ENCODE measurements at regions not wholly inside any gene's neighbourhood (a gene's known extent, or its start where the extent isn't known, plus 50 kb on each side); places are given as distances from the start of the nearest gene placed in this dataset.

DNA sequence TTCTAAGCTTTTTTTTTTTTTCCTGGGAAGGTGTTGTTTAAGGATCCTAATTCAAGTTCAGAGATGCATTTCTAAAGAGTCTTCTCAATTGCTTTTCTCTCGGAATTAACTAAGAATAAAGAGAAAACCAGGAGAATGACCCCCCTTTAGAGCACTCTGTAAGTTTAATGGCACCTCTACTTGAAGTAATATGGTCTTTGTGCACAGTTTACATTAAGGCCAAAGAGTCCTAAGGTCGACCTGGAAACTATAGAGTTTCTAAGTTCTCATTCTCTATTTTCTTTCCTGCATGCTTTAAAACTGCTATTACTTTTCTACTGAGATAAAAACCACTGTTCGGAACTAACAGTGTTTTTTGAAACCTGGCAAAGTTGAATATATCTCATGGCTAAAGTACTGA, 923.1 kb upstream of the CDH10 start:
- Mint-ChIP-seq H3K4me3 (peak overlapping the region; percentile 28; the same call in 1 of the 2 replicates), H3K36me3 (peaks cover 19% of the 10 kb centered on the region), H3K4me1 (peaks cover 58% of the 10 kb centered on the region), H3K27me3 (ENCODE audit: low read depth) (peaks cover 3% of the 10 kb centered on the region), H3K27ac (no peak overlapping the region), H3K9me3 (peaks cover 27% of the 10 kb centered on the region)
- ChIA-PET CTCF (no interaction called here), POLR2A (no interaction called here)
- TF ChIP-seq ZBTB43 (CRISPR knock-in tag; IDR thresholded peaks at IDR 0.05) (no peak), ZNF512 (CRISPR knock-in tag; IDR thresholded peaks at IDR 0.05; ENCODE audit: borderline replicate concordance) (no peak), EMX1 (CRISPR knock-in tag; IDR thresholded peaks at IDR 0.05) (no peak), PRDM15 (CRISPR knock-in tag; IDR thresholded peaks at IDR 0.05) (no peak), FOXK1 (CRISPR knock-in tag; IDR thresholded peaks at IDR 0.05) (no peak), ZNF416 (CRISPR knock-in tag; IDR thresholded peaks at IDR 0.05) (no peak)
- TF ChIP-seq, protein P1, sequence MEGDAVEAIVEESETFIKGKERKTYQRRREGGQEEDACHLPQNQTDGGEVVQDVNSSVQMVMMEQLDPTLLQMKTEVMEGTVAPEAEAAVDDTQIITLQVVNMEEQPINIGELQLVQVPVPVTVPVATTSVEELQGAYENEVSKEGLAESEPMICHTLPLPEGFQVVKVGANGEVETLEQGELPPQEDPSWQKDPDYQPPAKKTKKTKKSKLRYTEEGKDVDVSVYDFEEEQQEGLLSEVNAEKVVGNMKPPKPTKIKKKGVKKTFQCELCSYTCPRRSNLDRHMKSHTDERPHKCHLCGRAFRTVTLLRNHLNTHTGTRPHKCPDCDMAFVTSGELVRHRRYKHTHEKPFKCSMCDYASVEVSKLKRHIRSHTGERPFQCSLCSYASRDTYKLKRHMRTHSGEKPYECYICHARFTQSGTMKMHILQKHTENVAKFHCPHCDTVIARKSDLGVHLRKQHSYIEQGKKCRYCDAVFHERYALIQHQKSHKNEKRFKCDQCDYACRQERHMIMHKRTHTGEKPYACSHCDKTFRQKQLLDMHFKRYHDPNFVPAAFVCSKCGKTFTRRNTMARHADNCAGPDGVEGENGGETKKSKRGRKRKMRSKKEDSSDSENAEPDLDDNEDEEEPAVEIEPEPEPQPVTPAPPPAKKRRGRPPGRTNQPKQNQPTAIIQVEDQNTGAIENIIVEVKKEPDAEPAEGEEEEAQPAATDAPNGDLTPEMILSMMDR (IDR thresholded peaks at IDR 0.05) = no peak
- TF ChIP-seq, protein P2, sequence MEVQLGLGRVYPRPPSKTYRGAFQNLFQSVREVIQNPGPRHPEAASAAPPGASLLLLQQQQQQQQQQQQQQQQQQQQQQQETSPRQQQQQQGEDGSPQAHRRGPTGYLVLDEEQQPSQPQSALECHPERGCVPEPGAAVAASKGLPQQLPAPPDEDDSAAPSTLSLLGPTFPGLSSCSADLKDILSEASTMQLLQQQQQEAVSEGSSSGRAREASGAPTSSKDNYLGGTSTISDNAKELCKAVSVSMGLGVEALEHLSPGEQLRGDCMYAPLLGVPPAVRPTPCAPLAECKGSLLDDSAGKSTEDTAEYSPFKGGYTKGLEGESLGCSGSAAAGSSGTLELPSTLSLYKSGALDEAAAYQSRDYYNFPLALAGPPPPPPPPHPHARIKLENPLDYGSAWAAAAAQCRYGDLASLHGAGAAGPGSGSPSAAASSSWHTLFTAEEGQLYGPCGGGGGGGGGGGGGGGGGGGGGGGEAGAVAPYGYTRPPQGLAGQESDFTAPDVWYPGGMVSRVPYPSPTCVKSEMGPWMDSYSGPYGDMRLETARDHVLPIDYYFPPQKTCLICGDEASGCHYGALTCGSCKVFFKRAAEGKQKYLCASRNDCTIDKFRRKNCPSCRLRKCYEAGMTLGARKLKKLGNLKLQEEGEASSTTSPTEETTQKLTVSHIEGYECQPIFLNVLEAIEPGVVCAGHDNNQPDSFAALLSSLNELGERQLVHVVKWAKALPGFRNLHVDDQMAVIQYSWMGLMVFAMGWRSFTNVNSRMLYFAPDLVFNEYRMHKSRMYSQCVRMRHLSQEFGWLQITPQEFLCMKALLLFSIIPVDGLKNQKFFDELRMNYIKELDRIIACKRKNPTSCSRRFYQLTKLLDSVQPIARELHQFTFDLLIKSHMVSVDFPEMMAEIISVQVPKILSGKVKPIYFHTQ (CRISPR knock-in tag; IDR thresholded peaks at IDR 0.05) = no peak
- no peak for ATAC-seq
- DNase-seq (ENCODE audit: low spot score) = no peak

- TF ChIP-seq ARID4B (CRISPR knock-in tag; IDR thresholded peaks at IDR 0.05; ENCODE audit: borderline replicate concordance) (no peak), ATF6 (CRISPR knock-in tag; IDR thresholded peaks at IDR 0.05) (no peak)
- ATAC-seq = no peak
- Mint-ChIP-seq H3K4me1 (peaks cover 20% of the 10 kb centered on the region), H3K27me3 (ENCODE audit: low read depth) (peaks cover 3% of the 10 kb centered on the region), H3K9me3 (peaks cover 32% of the 10 kb centered on the region), H3K27ac (no peak overlapping the region), H3K36me3 (peaks cover 29% of the 10 kb centered on the region), H3K4me3 (no peak overlapping the region)
- DNase-seq (ENCODE audit: low spot score) = no peak
- ChIA-PET POLR2A (no interaction called here), CTCF (no interaction called here)
These were observed 917.9 kb upstream of the CDH10 start for GRCh38 chr5:25562656-25563055.

All from WTC11 (cell line).